RWPE2 (cell line): ENCODE measurements at regions not wholly inside any gene's neighbourhood (a gene's known extent, or its start where the extent isn't known, plus 50 kb on each side); places are given as distances from the start of the nearest gene placed in this dataset.

ENCODE experiments used
- ATAC-seq: fragments of 200-7000 bp; cut with Tn5 transposase; 3 replicates; pipeline ENCODE4 v1.9.1; 2021; ENCODE audit warnings: low read depth
- DNase-seq: peaks from one replicate; pipeline ENCODE4 v3.0.0-alpha.2; 2020; ENCODE audit warnings: low spot score
- H3K27ac ChIP-seq: fragments of 450-650 bp; 2 replicates; pipeline ENCODE4 v1.5.1; 2017; ENCODE audit warnings: mild to moderate bottlenecking; ENCODE audit not compliant: poor library complexity, severe bottlenecking
- H3K27me3 ChIP-seq: fragments of 250-450 bp; sonication (Bioruptor Pico); 2 replicates; pipeline ENCODE4 v1.5.1; 2021; ENCODE audit warnings: mild to moderate bottlenecking, moderate library complexity; ENCODE audit not compliant: insufficient read depth, poor library complexity, severe bottlenecking
- H3K36me3 ChIP-seq: fragments of 250-450 bp; sonication (Bioruptor Pico); 2 replicates; pipeline ENCODE4 v1.5.1; 2020; ENCODE audit warnings: low read depth, mild to moderate bottlenecking, moderate library complexity
- H3K4me1 ChIP-seq: fragments of 250-450 bp; sonication (Bioruptor Pico); 2 replicates; pipeline ENCODE4 v1.5.1; 2021; ENCODE audit warnings: mild to moderate bottlenecking, moderate library complexity; ENCODE audit not compliant: insufficient read depth, poor library complexity, severe bottlenecking
- H3K4me3 ChIP-seq: fragments of 250-450 bp; sonication (Bioruptor Pico); 2 replicates; pipeline ENCODE4 v1.5.1; 2021; ENCODE audit warnings: mild to moderate bottlenecking, moderate library complexity; ENCODE audit not compliant: severe bottlenecking
- H3K9me3 ChIP-seq: fragments of 250-450 bp; sonication (Bioruptor Pico); 2 replicates; pipeline ENCODE4 v1.5.1; 2021; ENCODE audit warnings: mild to moderate bottlenecking, moderate library complexity; ENCODE audit not compliant: severe bottlenecking
- TF ChIP-seq, protein P1 (sequence below): fragments of 450-650 bp; IDR thresholded peaks from one replicate; pipeline ENCODE4 v1.5.1; 2017; ENCODE audit warnings: mild to moderate bottlenecking, moderate library complexity; ENCODE audit not compliant: poor library complexity, severe bottlenecking

DNA sequence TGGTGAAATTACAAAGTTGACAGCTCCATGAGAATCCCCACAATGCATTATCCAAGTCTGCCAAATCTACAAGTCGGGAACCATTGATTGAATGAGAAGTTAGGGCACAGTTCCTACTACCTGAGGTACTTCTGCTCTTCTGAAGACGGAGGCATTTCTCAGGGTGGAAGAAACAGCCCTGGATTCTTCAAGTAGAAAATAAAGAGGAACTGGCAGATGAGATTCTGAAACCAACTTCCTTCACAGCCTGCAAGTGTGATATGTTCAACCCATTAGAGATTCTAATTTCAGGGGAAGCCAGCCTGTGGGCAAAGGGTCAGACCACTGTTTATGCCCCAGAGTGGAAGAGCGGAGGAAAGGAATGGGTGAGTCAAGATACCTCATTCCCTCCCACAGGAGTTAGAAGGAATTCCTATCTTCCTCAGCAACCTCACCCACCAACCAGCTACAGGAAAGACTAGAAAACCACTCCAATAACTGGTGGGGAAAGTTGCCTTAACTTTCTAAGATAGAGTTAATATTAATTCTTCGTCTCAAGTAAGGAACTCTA lies 50.5 kb upstream of the BMPER start:
- Histone ChIP-seq H3K4me1 (no peaks in the 10 kb centered on the region), H3K4me3 (no peak overlapping the region), H3K27me3 (no peaks in the 10 kb centered on the region), H3K36me3 (no peaks in the 10 kb centered on the region), H3K27ac (no peak overlapping the region), H3K9me3 (no peaks in the 10 kb centered on the region)
- TF ChIP-seq, protein P1, sequence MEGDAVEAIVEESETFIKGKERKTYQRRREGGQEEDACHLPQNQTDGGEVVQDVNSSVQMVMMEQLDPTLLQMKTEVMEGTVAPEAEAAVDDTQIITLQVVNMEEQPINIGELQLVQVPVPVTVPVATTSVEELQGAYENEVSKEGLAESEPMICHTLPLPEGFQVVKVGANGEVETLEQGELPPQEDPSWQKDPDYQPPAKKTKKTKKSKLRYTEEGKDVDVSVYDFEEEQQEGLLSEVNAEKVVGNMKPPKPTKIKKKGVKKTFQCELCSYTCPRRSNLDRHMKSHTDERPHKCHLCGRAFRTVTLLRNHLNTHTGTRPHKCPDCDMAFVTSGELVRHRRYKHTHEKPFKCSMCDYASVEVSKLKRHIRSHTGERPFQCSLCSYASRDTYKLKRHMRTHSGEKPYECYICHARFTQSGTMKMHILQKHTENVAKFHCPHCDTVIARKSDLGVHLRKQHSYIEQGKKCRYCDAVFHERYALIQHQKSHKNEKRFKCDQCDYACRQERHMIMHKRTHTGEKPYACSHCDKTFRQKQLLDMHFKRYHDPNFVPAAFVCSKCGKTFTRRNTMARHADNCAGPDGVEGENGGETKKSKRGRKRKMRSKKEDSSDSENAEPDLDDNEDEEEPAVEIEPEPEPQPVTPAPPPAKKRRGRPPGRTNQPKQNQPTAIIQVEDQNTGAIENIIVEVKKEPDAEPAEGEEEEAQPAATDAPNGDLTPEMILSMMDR, result no peak
- no peak for DNase-seq
- no peak for ATAC-seq
